Hepatocyte (in vitro differentiated cells): ENCODE measurements at regions not wholly inside any gene's neighbourhood (a gene's known extent, or its start where the extent isn't known, plus 50 kb on each side); places are given as distances from the start of the nearest gene placed in this dataset.
"Not testable (repeated sequence)": the region's sequence is repeated elsewhere in the genome, so short reads cannot be mapped to it uniquely, and the experiment has no call there.

Source experiments
- EZH2 ChIP-seq: fragments of 200-600 bp; sonication (generic); IDR thresholded peaks from 2 replicates; pipeline ENCODE4 v1.6.1; 2016; ENCODE audit warnings: antibody characterized with exemption, mild to moderate bottlenecking, borderline replicate concordance
- TF ChIP-seq, protein P1 (sequence below): fragments of 200-600 bp; sonication (generic); IDR thresholded peaks from 2 replicates; pipeline ENCODE4 v1.5.1; 2016; ENCODE audit warnings: antibody characterized with exemption, mild to moderate bottlenecking; ENCODE audit not compliant: poor library complexity

DNA sequence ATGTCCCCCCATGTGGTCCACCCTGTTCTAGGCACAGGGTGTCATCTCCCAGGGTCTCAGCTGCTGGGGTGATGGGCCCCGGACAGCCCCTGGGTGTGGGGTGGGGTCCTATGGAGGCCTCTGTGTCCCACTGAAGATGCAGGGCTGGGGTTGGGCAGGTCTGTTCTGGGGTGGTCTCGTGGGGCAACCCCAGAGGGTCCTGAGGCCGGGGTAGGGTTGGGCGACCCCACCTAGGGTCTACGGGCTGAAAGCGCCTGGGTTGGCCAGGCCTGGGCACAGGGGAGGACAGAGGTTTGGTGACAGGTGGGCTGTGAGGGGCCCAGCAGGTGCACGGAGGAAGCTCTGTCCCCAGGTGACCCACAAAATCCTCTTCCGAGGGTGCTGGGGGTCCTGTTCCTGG, 159.2 kb downstream of the TMEM121 start:
- TF ChIP-seq, protein P1, sequence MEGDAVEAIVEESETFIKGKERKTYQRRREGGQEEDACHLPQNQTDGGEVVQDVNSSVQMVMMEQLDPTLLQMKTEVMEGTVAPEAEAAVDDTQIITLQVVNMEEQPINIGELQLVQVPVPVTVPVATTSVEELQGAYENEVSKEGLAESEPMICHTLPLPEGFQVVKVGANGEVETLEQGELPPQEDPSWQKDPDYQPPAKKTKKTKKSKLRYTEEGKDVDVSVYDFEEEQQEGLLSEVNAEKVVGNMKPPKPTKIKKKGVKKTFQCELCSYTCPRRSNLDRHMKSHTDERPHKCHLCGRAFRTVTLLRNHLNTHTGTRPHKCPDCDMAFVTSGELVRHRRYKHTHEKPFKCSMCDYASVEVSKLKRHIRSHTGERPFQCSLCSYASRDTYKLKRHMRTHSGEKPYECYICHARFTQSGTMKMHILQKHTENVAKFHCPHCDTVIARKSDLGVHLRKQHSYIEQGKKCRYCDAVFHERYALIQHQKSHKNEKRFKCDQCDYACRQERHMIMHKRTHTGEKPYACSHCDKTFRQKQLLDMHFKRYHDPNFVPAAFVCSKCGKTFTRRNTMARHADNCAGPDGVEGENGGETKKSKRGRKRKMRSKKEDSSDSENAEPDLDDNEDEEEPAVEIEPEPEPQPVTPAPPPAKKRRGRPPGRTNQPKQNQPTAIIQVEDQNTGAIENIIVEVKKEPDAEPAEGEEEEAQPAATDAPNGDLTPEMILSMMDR = not testable (repeated sequence)
- TF ChIP-seq EZH2 = not testable (repeated sequence)
